ENCODE measurements at regions not wholly inside any gene's neighbourhood (a gene's known extent, or its start where the extent isn't known, plus 50 kb on each side); places are given as distances from the start of the nearest gene placed in this dataset.
"Not testable (repeated sequence)": the region's sequence is repeated elsewhere in the genome, so short reads cannot be mapped to it uniquely, and the experiment has no call there.

- H3K4me3 ChIP-seq; H3K36me3 ChIP-seq; DNase-seq; H3K27ac ChIP-seq; intact Hi-C loops (cut with DNase I; ENCODE audit: low total_unique reads); H3K27me3 ChIP-seq; in situ Hi-C loops (cut with MboI; ENCODE audit: low pct_ligation_motif_present in 1 of 4, low pct_unique_long_range_greater_than_20kb in 1 of 4, low sequenced_read_pairs in 3 of 4); H3K4me1 ChIP-seq: not testable (repeated sequence)
- 37 to 38% methylated on average over 3 of the region's 3 CpGs for WGBS, 2 donors (ENCODE audit: low coverage in 1 of 2)
- H3K9me3 ChIP-seq: peaks cover 20 to 56% of the 10 kb centered on the region in 2 donors
Measured at GRCh38 chr22:12630965-12631364, 2897.0 kb upstream of the OR11H1 start.

DNA sequence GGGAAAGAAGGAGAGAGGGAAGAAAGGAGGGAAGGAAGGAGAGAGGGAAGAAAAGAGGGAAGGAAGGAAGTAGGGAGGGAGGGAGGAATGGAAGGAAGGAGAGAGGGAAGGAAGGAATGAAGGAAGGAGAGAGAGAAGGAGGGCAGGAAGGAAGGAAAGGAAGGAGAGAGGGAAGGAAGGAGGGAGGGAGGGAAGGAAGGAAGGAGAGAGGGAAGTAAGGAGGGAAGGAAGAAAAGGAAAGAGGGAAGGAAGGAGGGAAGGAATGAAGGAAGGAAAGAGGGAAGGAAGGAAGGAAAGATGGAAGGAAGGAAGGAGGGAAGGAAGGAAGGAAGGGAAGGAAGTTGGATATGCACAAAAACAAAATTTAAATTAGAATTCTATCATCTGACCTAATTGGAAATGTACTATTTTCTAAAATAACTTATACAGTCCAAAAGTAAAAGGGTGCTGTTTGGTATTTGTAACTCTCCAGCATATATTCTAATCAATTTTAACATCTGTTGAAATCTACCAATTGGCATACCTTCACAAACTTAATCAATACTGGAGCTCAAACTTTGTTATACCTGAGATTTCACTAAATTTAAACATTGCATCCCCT is 2890.3 kb upstream of the OR11H1 start:
- in situ Hi-C loops (cut with MboI; ENCODE audit: low pct_ligation_motif_present in 1 of 4, low pct_unique_long_range_greater_than_20kb in 1 of 4, low sequenced_read_pairs in 3 of 4); H3K36me3 ChIP-seq; H3K27me3 ChIP-seq; DNase-seq; H3K27ac ChIP-seq; intact Hi-C loops (cut with DNase I; ENCODE audit: low total_unique reads); H3K4me1 ChIP-seq; H3K4me3 ChIP-seq: not testable (repeated sequence)
- H3K9me3 ChIP-seq: peaks cover 22 to 34% of the 10 kb centered on the region in 2 donors

GRCh38 chr22:12638319-12638718 is 2889.7 kb upstream of the OR11H1 start:
- WGBS, 2 donors (ENCODE audit: low coverage in 1 of 2): 75 to 79% methylated on average over 3 of the region's 3 CpGs
- in situ Hi-C loops (cut with MboI; ENCODE audit: low pct_ligation_motif_present in 1 of 4, low pct_unique_long_range_greater_than_20kb in 1 of 4, low sequenced_read_pairs in 3 of 4); H3K36me3 ChIP-seq; H3K27ac ChIP-seq; H3K4me1 ChIP-seq; H3K4me3 ChIP-seq; DNase-seq; intact Hi-C loops (cut with DNase I; ENCODE audit: low total_unique reads); H3K27me3 ChIP-seq: not testable (repeated sequence)
- peaks cover 20 to 32% of the 10 kb centered on the region in 2 donors for H3K9me3 ChIP-seq

All from transverse colon (tissue), 4 donors.